SK-N-SH (cell line): ENCODE measurements at regions not wholly inside any gene's neighbourhood (a gene's known extent, or its start where the extent isn't known, plus 50 kb on each side); places are given as distances from the start of the nearest gene placed in this dataset.

Experiments
- CTCF ChIA-PET: fragments of 300-600, 350-600 bp; formaldehyde crosslinking; extraction: SDS; loops from one replicate; lab custom pipeline; 2021; lab: Yijun Ruan, JAX
- POLR2A ChIA-PET: fragments of 350-600 bp; sonication (Branson Sonifier 250); formaldehyde crosslinking; extraction: SDS; loops from one replicate; lab custom pipeline; 2020; ENCODE audit warnings: antibody characterized with exemption, inconsistent platforms; lab: Yijun Ruan, JAX
- DNase-seq: peaks from one replicate; pipeline ENCODE4 v3.0.0; 2012
- H2AFZ ChIP-seq: fragments of 200-600 bp; sonication (generic); 2 replicates; pipeline ENCODE4 v1.8.1; 2016; ENCODE audit warnings: antibody characterized with exemption, mild to moderate bottlenecking, low read depth
- H3F3A ChIP-seq: fragments of 200-600 bp; sonication (generic); replicated peaks from 2 replicates; pipeline ENCODE3; 2016; ENCODE audit warnings: antibody characterized with exemption, mild to moderate bottlenecking; ENCODE audit not compliant: insufficient read depth
- H3K27ac ChIP-seq, 2 experiments: fragments of 200-500 bp in 1 of 2; fragments of 200-600 bp in 1 of 2; sonication (Bioruptor generic) in 1 of 2; sonication (generic), shearing (Covaris generic) in 1 of 2; 2 replicates each; pipeline versions ENCODE4 v1.5.1 to v1.6.1; 2014 to 2016; ENCODE audit warnings: low read depth in 2 of 2, inconsistent platforms in 1 of 2, low read length in 1 of 2, mild to moderate bottlenecking in 1 of 2, mixed read lengths in 1 of 2
- H3K27me3 ChIP-seq: fragments of 200-600 bp; sonication (generic), shearing (Covaris generic); 2 replicates; pipeline ENCODE4 v1.6.1; 2016; ENCODE audit warnings: mixed run types; ENCODE audit not compliant: insufficient read depth
- H3K36me3 ChIP-seq, 2 experiments: fragments of 200-500 bp in 1 of 2; fragments of 200-600 bp in 1 of 2; sonication (Bioruptor generic) in 1 of 2; sonication (generic) in 1 of 2; replicated peaks in 1 of 2; 2 replicates each; pipeline versions ENCODE3 to v1.5.1; 2014 to 2016; ENCODE audit warnings: low read length in 1 of 2, mild to moderate bottlenecking in 1 of 2; ENCODE audit not compliant: insufficient read depth in 2 of 2, control insufficient read depth in 1 of 2
- H3K4me1 ChIP-seq, 2 experiments: fragments of 200-500 bp in 1 of 2; fragments of 200-600 bp in 1 of 2; sonication (Bioruptor generic) in 1 of 2; sonication (generic), shearing (Covaris generic) in 1 of 2; 2 replicates each; pipeline versions ENCODE4 v1.5.1 to v1.6.1; 2014 to 2016; ENCODE audit warnings: low read depth in 1 of 2, low read length in 1 of 2, mixed run types in 1 of 2; ENCODE audit not compliant: insufficient read depth in 2 of 2, control insufficient read depth in 1 of 2
- H3K4me2 ChIP-seq: fragments of 200-600 bp; sonication (generic), shearing (Covaris generic); 2 replicates; pipeline ENCODE4 v1.6.1; 2017; ENCODE audit warnings: mixed run types
- H3K4me3 ChIP-seq, 2 experiments: fragments of 200-500 bp in 1 of 2; fragments of 200-600 bp in 1 of 2; sonication (Bioruptor generic) in 1 of 2; sonication (generic), shearing (Covaris generic) in 1 of 2; 2 replicates each; pipeline versions ENCODE4 v1.5.1 to v1.8.1; 2014 to 2016; ENCODE audit warnings: low read depth in 2 of 2, inconsistent platforms in 1 of 2, low read length in 1 of 2, mild to moderate bottlenecking in 1 of 2, mixed read lengths in 1 of 2, moderate library complexity in 1 of 2
- H3K79me2 ChIP-seq: fragments of 200-600 bp; sonication (generic); 2 replicates; pipeline ENCODE4 v1.8.1; 2017; ENCODE audit warnings: mild to moderate bottlenecking; ENCODE audit not compliant: insufficient read depth
- H3K9ac ChIP-seq: fragments of 200-600 bp; sonication (generic); 2 replicates; pipeline ENCODE4 v1.6.1; 2017; ENCODE audit warnings: mixed run types
- H3K9me2 ChIP-seq: fragments of 200-600 bp; sonication (generic); 2 replicates; pipeline ENCODE4 v1.6.1; 2017; ENCODE audit warnings: mixed run types
- H3K9me3 ChIP-seq: fragments of 200-600 bp; sonication (generic); 2 replicates; pipeline ENCODE4 v1.6.1; 2017; ENCODE audit warnings: mixed run types, mild to moderate bottlenecking, moderate library complexity
- H4K20me1 ChIP-seq: fragments of 200-600 bp; sonication (generic); 2 replicates; pipeline ENCODE4 v1.6.1; 2017; ENCODE audit warnings: mild to moderate bottlenecking, mixed run types; ENCODE audit not compliant: insufficient read depth
- EZH2phosphoT487 ChIP-seq: fragments of 200-600 bp; sonication (generic); IDR thresholded peaks from 2 replicates; pipeline ENCODE4 v1.6.1; 2017; ENCODE audit warnings: low read depth, mixed run types, mild to moderate bottlenecking, antibody characterized with exemption, moderate library complexity, borderline replicate concordance
- FOSL2 ChIP-seq: IDR thresholded peaks from 2 replicates; pipeline ENCODE4 v1.4.0; 2012; ENCODE audit warnings: low read depth, mild to moderate bottlenecking, moderate library complexity, borderline replicate concordance
- FOXJ3 ChIP-seq: sonication (generic); formaldehyde crosslinking; IDR thresholded peaks from 2 replicates; pipeline ENCODE4 v1.5.1; 2020; ENCODE audit warnings: mild to moderate bottlenecking, missing genetic modification reagents
- JUND ChIP-seq: IDR thresholded peaks from 2 replicates; pipeline ENCODE4 v1.4.0; 2012
- NFIC ChIP-seq: IDR thresholded peaks from 2 replicates; pipeline ENCODE4 v1.4.0; 2012; ENCODE audit warnings: borderline replicate concordance
- RAD21 ChIP-seq: IDR thresholded peaks from 2 replicates; pipeline ENCODE4 v1.6.1; 2012; ENCODE audit warnings: mild to moderate bottlenecking, low read length
- SMC3 ChIP-seq: IDR thresholded peaks from 2 replicates; pipeline ENCODE4 v1.6.1; 2012; ENCODE audit warnings: low read depth, low read length, improper control_type of control experiment
- WGBS: methylation state at CpG from one replicate; pipeline ENCODE4 v1.1.6; 2017; ENCODE audit warnings: low lambda C conversion rate; 5-methylcytosine and 5-hydroxymethylcytosine counted together
- TF ChIP-seq, protein P1 (sequence below): IDR thresholded peaks from 2 replicates; pipeline ENCODE4 v1.4.0; 2012; ENCODE audit warnings: low read depth, borderline replicate concordance
- TF ChIP-seq, protein P2 (sequence below): fragments of 150-350 bp; IDR thresholded peaks from 2 replicates; pipeline ENCODE4 v1.6.1; 2017; ENCODE audit warnings: antibody characterized with exemption, low read length, low read depth, borderline replicate concordance

GRCh38 chr3:178443634-178444033 lies 92.6 kb upstream of the KCNMB2 start:
- Histone ChIP-seq H3K9me2 (no peaks in the 10 kb centered on the region), H4K20me1 (no peaks in the 10 kb centered on the region), H3K27ac (no peak overlapping the region), H3K36me3 (no peaks in the 10 kb centered on the region), H3K9me3 (no peaks in the 10 kb centered on the region), H3K27me3 (no peaks in the 10 kb centered on the region), H3K9ac (no peak overlapping the region), H3K4me2 (no peak overlapping the region), H3F3A (no peaks in the 10 kb centered on the region), H3K4me1 (no peaks in the 10 kb centered on the region), H3K4me3 (no peak overlapping the region), H2AFZ (no peak overlapping the region), H3K79me2 (no peaks in the 10 kb centered on the region)
- ChIA-PET POLR2A (no interaction called here), CTCF (interaction anchor here (1.1 to 1.5 kb wide), 5 partner anchors 8 to 523 kb away, joined by 3 to 11 read pairs (median 4); no protein-coding TSS in a partner anchor)
- peak; percentile 36; the same call in 1 of the 2 replicates for TF ChIP-seq RAD21
- no peak for TF ChIP-seq SMC3
- DNase-seq: no peak
- 34% methylated on average over 2 of the region's 2 CpGs for WGBS

DNA sequence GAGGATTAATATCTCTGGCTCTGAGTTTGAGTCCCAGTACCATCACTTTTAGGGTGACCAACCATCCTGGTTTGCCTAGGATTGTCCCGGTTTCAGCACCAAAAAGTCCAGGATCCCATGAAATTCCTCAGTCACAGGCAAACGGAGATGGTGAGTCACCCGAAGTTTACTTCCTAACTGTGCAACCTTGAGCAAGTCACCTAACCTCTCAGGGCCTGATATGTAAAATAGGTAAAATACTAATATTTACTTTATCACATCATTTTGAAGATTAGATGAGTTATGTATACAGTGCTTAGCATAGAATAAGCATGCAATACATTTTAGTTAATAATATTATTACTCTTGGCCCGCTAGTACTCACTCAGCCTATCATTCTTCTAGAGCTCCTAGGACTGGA lies 91.1 kb upstream of the KCNMB2 start:
- H3F3A ChIP-seq: no peaks in the 10 kb centered on the region
- H3K9me3 ChIP-seq: no peaks in the 10 kb centered on the region
- 65% methylated on average over 4 of the region's 4 CpGs for WGBS
- no peak overlapping the region for H3K27ac ChIP-seq
- H3K36me3 ChIP-seq: no peaks in the 10 kb centered on the region
- no peaks in the 10 kb centered on the region for H3K4me1 ChIP-seq
- no peak for DNase-seq
- TF ChIP-seq FOSL2 (no peak), EZH2phosphoT487 (no peak)
- TF ChIP-seq, protein P1, sequence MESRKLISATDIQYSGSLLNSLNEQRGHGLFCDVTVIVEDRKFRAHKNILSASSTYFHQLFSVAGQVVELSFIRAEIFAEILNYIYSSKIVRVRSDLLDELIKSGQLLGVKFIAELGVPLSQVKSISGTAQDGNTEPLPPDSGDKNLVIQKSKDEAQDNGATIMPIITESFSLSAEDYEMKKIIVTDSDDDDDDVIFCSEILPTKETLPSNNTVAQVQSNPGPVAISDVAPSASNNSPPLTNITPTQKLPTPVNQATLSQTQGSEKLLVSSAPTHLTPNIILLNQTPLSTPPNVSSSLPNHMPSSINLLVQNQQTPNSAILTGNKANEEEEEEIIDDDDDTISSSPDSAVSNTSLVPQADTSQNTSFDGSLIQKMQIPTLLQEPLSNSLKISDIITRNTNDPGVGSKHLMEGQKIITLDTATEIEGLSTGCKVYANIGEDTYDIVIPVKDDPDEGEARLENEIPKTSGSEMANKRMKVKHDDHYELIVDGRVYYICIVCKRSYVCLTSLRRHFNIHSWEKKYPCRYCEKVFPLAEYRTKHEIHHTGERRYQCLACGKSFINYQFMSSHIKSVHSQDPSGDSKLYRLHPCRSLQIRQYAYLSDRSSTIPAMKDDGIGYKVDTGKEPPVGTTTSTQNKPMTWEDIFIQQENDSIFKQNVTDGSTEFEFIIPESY: no peak
- no peaks in the 10 kb centered on the region for H4K20me1 ChIP-seq
- H2AFZ ChIP-seq: no peak overlapping the region
- no peaks in the 10 kb centered on the region for H3K9me2 ChIP-seq
- no peak overlapping the region for H3K4me2 ChIP-seq
- no peaks in the 10 kb centered on the region for H3K27me3 ChIP-seq
- H3K4me3 ChIP-seq: no peak overlapping the region
- H3K9ac ChIP-seq: no peak overlapping the region
- H3K79me2 ChIP-seq: no peaks in the 10 kb centered on the region
- ChIA-PET POLR2A (no interaction called here), CTCF (interaction anchor here (0.8 to 1.4 kb wide), 2 partner anchors 9 to 522 kb away, joined by 3 to 5 read pairs; no protein-coding TSS in a partner anchor)

- H3K4me2 ChIP-seq: no peak overlapping the region
- H3K4me1 ChIP-seq: no peaks in the 10 kb centered on the region
- no peaks in the 10 kb centered on the region for H3K9me2 ChIP-seq
- no peaks in the 10 kb centered on the region for H3K36me3 ChIP-seq
- H3K27ac ChIP-seq: no peak overlapping the region
- no peak overlapping the region for H3K4me3 ChIP-seq
- whole genome bisulfite sequencing: 16% methylated on average over 1 of the region's 1 CpG
- H2AFZ ChIP-seq: no peak overlapping the region
- TF ChIP-seq JUND: no peak
- TF ChIP-seq NFIC: no peak
- TF ChIP-seq SMC3: no peak
- no peak for TF ChIP-seq FOXJ3 (CRISPR knock-in tag)
- TF ChIP-seq FOSL2: no peak
- TF ChIP-seq, protein P2, sequence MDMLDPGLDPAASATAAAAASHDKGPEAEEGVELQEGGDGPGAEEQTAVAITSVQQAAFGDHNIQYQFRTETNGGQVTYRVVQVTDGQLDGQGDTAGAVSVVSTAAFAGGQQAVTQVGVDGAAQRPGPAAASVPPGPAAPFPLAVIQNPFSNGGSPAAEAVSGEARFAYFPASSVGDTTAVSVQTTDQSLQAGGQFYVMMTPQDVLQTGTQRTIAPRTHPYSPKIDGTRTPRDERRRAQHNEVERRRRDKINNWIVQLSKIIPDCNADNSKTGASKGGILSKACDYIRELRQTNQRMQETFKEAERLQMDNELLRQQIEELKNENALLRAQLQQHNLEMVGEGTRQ: no peak
- no peaks in the 10 kb centered on the region for H3K79me2 ChIP-seq
- H3K27me3 ChIP-seq: no peaks in the 10 kb centered on the region
- POLR2A ChIA-PET: no interaction called here
- no peaks in the 10 kb centered on the region for H3F3A ChIP-seq
- CTCF ChIA-PET: interaction anchor here (1.1 to 1.9 kb wide), 2 partner anchors 9 to 12 kb away, joined by 3 to 6 read pairs; no protein-coding TSS in a partner anchor
- H4K20me1 ChIP-seq: no peaks in the 10 kb centered on the region
- H3K9me3 ChIP-seq: no peaks in the 10 kb centered on the region
- no peak for DNase-seq
- no peak overlapping the region for H3K9ac ChIP-seq
Observed at GRCh38 chr3:178446059-178446458, 90.2 kb upstream of the KCNMB2 start.
